Esophagus muscularis mucosa (tissue), 4 donors: ENCODE measurements at regions not wholly inside any gene's neighbourhood (a gene's known extent, or its start where the extent isn't known, plus 50 kb on each side); places are given as distances from the start of the nearest gene placed in this dataset.

Experiments used
- DNase-seq: peaks from one replicate; pipeline ENCODE4 v3.0.0-alpha.2; 2017; ENCODE audit errors: extremely low spot score
- H3K27ac ChIP-seq, 4 donors: fragments of 200-600 bp; sonication (generic); replicated peaks in 1 of 4; 1 replicate in 3 of 4; 2 replicates in 1 of 4; pipeline ENCODE4 v1.5.1; 2016 to 2019; ENCODE audit warnings: mild to moderate bottlenecking in 1 of 4
- H3K27me3 ChIP-seq, 4 donors: fragments of 200-600 bp; sonication (generic); one replicate each; pipeline versions ENCODE4 v1.5.1 to v1.6.0; 2016 to 2019
- H3K36me3 ChIP-seq, 4 donors: fragments of 200-600 bp; sonication (generic); one replicate each; pipeline ENCODE4 v1.5.1; 2016 to 2019
- H3K4me1 ChIP-seq, 4 donors: fragments of 200-600 bp; sonication (generic); one replicate each; pipeline ENCODE4 v1.5.1; 2016 to 2019
- H3K4me3 ChIP-seq, 4 donors: fragments of 200-600 bp; sonication (generic); 1 replicate in 2 of 4; 2 replicates in 2 of 4; pipeline ENCODE4 v1.5.1; 2016 to 2019; ENCODE audit warnings: mild to moderate bottlenecking in 4 of 4, moderate library complexity in 1 of 4
- H3K9me3 ChIP-seq, 4 donors: fragments of 200-600 bp; sonication (generic); 1 replicate in 3 of 4; 2 replicates in 1 of 4; pipeline ENCODE4 v1.5.1; 2016 to 2019
- EP300 ChIP-seq: sonication (generic); formaldehyde crosslinking; IDR thresholded peaks from one replicate; pipeline ENCODE4 v1.6.1; 2017; ENCODE audit warnings: antibody characterized with exemption
- POLR2A ChIP-seq: fragments of 450-650 bp; IDR thresholded peaks from one replicate; pipeline ENCODE4 v1.6.1; 2017; ENCODE audit warnings: antibody characterized with exemption, moderate library complexity, mild to moderate bottlenecking, low read depth
- POLR2AphosphoS5 ChIP-seq, 2 donors: sonication (generic); formaldehyde crosslinking; IDR thresholded peaks; one replicate each; pipeline ENCODE4 v1.6.1; 2017; ENCODE audit warnings: antibody characterized with exemption in 2 of 2
- WGBS: methylation state at CpG from one replicate; pipeline ENCODE4 v1.1.5; 2018; 5-methylcytosine and 5-hydroxymethylcytosine counted together
- intact Hi-C: fragments of 100-400 bp; cut with DNase I; formaldehyde crosslinking; loops from one replicate; pipeline ENCODE4 v1.15.1; 2023
- TF ChIP-seq, protein P1 (sequence below), 3 experiments: fragments of 200-600 bp in 2 of 3; fragments of 450-650 bp in 1 of 3; sonication (generic) in 2 of 3; IDR thresholded peaks; one replicate each; pipeline ENCODE4 v1.5.1; 2017 to 2019; ENCODE audit warnings: antibody characterized with exemption in 3 of 3, mild to moderate bottlenecking in 2 of 3, moderate library complexity in 1 of 3

DNA sequence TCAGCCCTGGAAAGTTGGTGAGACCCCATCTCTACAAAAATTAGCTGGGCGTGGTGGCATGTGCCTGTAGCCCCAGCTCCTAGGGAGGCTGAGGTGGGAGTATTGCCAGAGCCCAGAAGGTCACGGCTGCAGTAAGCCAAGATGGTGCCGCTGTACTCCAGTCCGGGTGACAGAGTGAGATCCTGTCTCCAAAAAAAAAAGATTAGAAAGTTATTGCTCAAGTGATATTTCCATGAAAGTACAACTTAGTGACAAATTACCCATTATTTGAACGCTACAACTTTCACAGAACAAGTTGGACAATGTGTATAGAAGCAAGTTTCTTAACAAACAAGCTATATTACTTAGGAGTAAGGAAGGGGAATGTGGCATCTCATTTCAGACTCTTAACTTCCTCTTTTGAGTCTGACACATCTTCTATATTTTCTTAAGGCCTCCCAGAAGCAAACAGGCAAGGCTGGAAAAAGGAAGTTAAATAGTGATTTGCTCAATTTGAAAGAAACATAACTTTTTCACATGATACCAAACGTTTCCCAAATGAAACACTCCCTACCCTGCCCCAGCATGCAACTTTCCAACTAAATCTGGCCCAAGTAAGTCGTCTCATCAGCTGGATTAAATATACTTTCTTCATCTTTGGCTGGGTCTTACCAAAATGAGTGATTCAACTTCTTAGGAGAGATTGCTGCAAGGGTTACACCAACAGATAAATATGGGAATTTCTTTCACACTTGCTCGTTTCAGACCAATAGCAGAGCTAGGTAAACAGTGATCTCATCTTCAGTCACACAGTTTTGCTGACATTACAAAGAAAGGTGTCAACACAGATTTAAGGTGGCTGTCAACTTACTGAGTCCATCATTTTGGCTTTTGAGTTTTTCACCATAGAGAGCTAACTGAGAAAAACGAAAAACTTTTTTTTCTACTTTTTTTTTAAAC, 66.3 kb upstream of the KLF6 start:
- intact Hi-C loops, result loop anchor here (5.0 kb wide), 1 partner anchor 64 kb away; the partner anchor contains the start of gene KLF6
- Histone ChIP-seq H3K36me3 (no peaks in the 10 kb centered on the region), H3K27ac (peak overlapping the region; percentile 83 to 89 (median 86)), H3K4me1 (peaks cover 25 to 43% (median 36%) of the 10 kb centered on the region in 4 donors), H3K9me3 (no peaks in the 10 kb centered on the region), H3K27me3 (no peaks in the 10 kb centered on the region), H3K4me3 (no peak overlapping the region)
- DNase-seq, result no peak
- WGBS, result 57% methylated on average over 9 of the region's 9 CpGs
- TF ChIP-seq POLR2A (no peak), POLR2AphosphoS5 (IDR thresholded peaks at IDR 0.05) (peak; percentile 42 to 46), EP300 (no peak)
- TF ChIP-seq, protein P1, sequence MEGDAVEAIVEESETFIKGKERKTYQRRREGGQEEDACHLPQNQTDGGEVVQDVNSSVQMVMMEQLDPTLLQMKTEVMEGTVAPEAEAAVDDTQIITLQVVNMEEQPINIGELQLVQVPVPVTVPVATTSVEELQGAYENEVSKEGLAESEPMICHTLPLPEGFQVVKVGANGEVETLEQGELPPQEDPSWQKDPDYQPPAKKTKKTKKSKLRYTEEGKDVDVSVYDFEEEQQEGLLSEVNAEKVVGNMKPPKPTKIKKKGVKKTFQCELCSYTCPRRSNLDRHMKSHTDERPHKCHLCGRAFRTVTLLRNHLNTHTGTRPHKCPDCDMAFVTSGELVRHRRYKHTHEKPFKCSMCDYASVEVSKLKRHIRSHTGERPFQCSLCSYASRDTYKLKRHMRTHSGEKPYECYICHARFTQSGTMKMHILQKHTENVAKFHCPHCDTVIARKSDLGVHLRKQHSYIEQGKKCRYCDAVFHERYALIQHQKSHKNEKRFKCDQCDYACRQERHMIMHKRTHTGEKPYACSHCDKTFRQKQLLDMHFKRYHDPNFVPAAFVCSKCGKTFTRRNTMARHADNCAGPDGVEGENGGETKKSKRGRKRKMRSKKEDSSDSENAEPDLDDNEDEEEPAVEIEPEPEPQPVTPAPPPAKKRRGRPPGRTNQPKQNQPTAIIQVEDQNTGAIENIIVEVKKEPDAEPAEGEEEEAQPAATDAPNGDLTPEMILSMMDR (IDR thresholded peaks at IDR 0.05), result no peak

DNA sequence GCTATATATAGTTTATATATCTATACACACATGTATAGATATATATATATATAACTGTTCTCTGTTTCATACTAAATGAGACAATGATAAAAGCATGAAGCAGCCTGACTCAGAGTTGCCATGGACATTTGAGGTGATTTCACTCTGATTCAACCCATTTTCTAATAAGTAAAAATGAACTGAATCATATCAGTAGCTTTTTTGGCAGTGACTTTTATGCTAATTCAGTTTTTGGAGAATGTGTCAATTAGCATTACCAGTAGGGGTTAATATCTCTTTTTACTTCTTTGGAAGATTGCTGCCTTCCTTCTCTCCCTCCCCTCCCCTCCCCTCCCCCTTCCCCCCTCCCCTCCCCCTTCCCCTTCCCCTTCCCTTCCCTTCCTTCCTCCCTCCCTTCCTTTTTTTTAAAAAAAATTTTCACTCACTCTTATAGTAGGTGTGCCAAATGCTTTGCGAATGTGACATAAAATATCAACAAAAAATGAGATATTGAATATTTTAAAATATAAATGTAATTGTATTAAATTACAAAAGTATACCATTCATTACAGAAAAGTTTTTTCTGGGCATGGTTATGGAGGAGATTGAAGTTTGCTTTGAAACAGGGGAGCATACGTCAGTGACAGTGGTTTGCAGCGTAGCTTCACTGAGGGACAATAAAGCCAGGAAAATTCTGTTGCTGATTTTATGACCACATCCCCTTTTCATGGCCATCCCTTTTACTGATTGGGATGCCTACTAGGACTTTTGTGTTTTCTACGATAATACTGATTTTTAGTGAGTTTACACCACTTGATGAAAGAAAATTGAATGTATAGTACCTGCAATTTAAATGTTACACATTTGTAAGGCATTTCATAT, 64.0 kb upstream of the KLF6 start:
- peaks cover 23 to 36% (median 33%) of the 10 kb centered on the region in 4 donors for H3K4me1 ChIP-seq
- no peak overlapping the region for H3K4me3 ChIP-seq
- DNase-seq, result no peak
- intact Hi-C loops, result no loop called here
- TF ChIP-seq, protein P1 (IDR thresholded peaks at IDR 0.05), result no peak
- no peak for TF ChIP-seq POLR2AphosphoS5 (IDR thresholded peaks at IDR 0.05)
- no peaks in the 10 kb centered on the region for H3K27me3 ChIP-seq
- no peaks in the 10 kb centered on the region for H3K9me3 ChIP-seq
- H3K36me3 ChIP-seq, result no peaks in the 10 kb centered on the region
- WGBS, result 91% methylated on average over 4 of the region's 4 CpGs
- peak overlapping the region in 1 of 4 donors; percentile 10 for H3K27ac ChIP-seq

DNA sequence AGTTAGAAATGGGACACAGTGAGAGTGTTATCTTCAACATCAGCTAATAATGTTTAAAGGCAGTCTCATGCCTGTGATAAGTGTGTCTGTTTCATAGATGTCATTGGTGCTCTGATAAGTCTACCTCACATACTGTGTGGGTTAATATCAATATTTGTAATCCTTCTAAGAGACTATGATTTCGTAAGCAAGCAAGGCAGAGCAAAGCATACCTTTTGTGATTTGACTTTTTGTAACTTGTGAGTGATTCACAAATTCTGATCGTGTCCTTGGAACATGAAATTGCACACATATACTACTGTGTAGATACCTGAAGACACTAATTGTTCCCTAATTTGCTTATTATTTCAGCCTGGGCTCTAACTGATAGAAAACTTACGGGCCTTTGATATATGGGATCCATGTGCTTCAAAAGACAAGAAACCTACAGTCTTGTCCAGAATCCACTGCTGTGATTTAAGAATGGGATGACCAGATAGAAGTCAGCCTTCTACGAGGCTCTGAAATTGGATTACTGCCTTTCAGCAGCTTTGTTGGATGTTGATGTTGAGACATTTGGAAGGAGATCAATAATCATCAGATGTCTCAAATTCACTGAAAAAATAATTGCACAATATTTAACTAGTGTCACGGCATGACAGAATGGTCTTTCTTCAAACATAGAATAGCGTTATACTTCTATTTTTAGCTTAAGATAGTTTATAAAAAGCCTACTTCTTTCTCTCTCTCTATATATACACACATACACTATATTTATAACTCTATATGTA, 63.2 kb upstream of the KLF6 start:
- Histone ChIP-seq H3K4me1 (peaks cover 15 to 28% (median 24%) of the 10 kb centered on the region in 4 donors), H3K36me3 (no peaks in the 10 kb centered on the region), H3K27me3 (no peaks in the 10 kb centered on the region), H3K9me3 (no peaks in the 10 kb centered on the region), H3K27ac (peak overlapping the region in 1 of 4 donors; percentile 5), H3K4me3 (no peak overlapping the region)
- intact Hi-C loops, result no loop called here
- no peak for DNase-seq
- WGBS, result 68% methylated on average over 6 of the region's 6 CpGs
- TF ChIP-seq POLR2AphosphoS5 (IDR thresholded peaks at IDR 0.05), result no peak
- no peak for TF ChIP-seq EP300
- TF ChIP-seq, protein P1 (IDR thresholded peaks at IDR 0.05), result no peak
- no peak for TF ChIP-seq POLR2A

DNA sequence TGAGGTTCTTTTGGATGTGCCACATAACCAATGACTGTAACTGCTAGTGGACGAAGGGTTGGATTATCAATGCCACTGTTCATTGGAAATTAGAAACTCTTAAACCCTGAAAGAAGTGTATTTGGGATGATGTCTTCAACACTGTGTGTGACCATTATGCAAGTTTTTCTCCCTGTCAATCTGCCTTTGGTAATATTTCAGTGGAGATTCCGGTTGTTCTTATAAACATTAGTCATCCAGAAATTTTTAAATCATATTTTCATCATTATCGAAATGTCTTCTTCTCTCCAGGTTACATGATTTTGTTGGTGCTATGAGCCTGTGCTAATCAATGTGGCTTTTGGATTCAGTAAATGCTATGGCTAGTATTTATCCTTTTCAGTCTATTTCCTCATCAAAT, 61.7 kb upstream of the KLF6 start:
- peaks cover 6 to 15% (median 10%) of the 10 kb centered on the region in 4 donors for H3K4me1 ChIP-seq
- H3K27me3 ChIP-seq, result no peaks in the 10 kb centered on the region
- no peaks in the 10 kb centered on the region for H3K36me3 ChIP-seq
- intact Hi-C loops, result no loop called here
- no peak overlapping the region for H3K27ac ChIP-seq
- WGBS, result 92% methylated on average over 3 of the region's 3 CpGs
- no peak overlapping the region for H3K4me3 ChIP-seq
- no peak for DNase-seq
- TF ChIP-seq POLR2A (no peak), POLR2AphosphoS5 (IDR thresholded peaks at IDR 0.05) (no peak), EP300 (no peak)
- TF ChIP-seq, protein P1 (IDR thresholded peaks at IDR 0.05), result no peak
- H3K9me3 ChIP-seq, result no peaks in the 10 kb centered on the region
